ENCODE measurements at regions not wholly inside any gene's neighbourhood (a gene's known extent, or its start where the extent isn't known, plus 50 kb on each side); places are given as distances from the start of the nearest gene placed in this dataset.

GRCh38 chr16:24414534-24414933 lies 124.8 kb upstream of the RBBP6 start:
- peak in 1 of 3 donors; percentile 2 for DNase-seq

GRCh38 chr16:24418733-24419132 lies 120.6 kb upstream of the RBBP6 start:
- no peak for DNase-seq

GRCh38 chr16:24423312-24423711 lies 116.1 kb upstream of the RBBP6 start:
- no peak for DNase-seq

- no peak for DNase-seq
Observed at GRCh38 chr16:24424364-24424763, 115.0 kb upstream of the RBBP6 start.

GRCh38 chr16:24427840-24428239 lies 111.5 kb upstream of the RBBP6 start:
- no peak for DNase-seq

- DNase-seq, result no peak
Observed at GRCh38 chr16:24428756-24429155, 110.6 kb upstream of the RBBP6 start.

GRCh38 chr16:24430954-24431760 lies 108.2 kb upstream of the RBBP6 start:
- no peak for DNase-seq

GRCh38 chr16:24433706-24434105 lies 105.7 kb upstream of the RBBP6 start:
- DNase-seq, result no peak

GRCh38 chr16:24440306-24440705 lies 99.1 kb upstream of the RBBP6 start:
- DNase-seq, result no peak

GRCh38 chr16:24442631-24443030 lies 96.7 kb upstream of the RBBP6 start:
- DNase-seq, result no peak

GRCh38 chr16:24445216-24445615 lies 94.2 kb upstream of the RBBP6 start:
- no peak for DNase-seq

GRCh38 chr16:24446189-24446588 lies 93.2 kb upstream of the RBBP6 start:
- DNase-seq, result no peak

GRCh38 chr16:24452724-24453123 lies 86.6 kb upstream of the RBBP6 start:
- DNase-seq, result no peak

GRCh38 chr16:24463196-24463945 lies 76.0 kb upstream of the RBBP6 start:
- no peak for DNase-seq

- peak in 1 of 3 donors; percentile 1 for DNase-seq
Observed at GRCh38 chr16:24471561-24472350, 67.6 kb upstream of the RBBP6 start.

- no peak for DNase-seq
Observed at GRCh38 chr16:24477492-24477891, 61.9 kb upstream of the RBBP6 start.

- DNase-seq, result no peak
Observed at GRCh38 chr16:24478401-24478800, 61.0 kb upstream of the RBBP6 start.

- DNase-seq, result no peak
Observed at GRCh38 chr16:24482681-24483202, 56.6 kb upstream of the RBBP6 start.

- no peak for DNase-seq
Observed at GRCh38 chr16:24488045-24488444, 51.3 kb upstream of the RBBP6 start.

Data from muscle of back (tissue), 3 donors.